Mammary epithelial cell (primary cell): ENCODE measurements at regions not wholly inside any gene's neighbourhood (a gene's known extent, or its start where the extent isn't known, plus 50 kb on each side); places are given as distances from the start of the nearest gene placed in this dataset.

Experiments used
- CTCF ChIP-seq, 2 donors: IDR thresholded peaks in 1 of 2; conservative IDR thresholded peaks in 1 of 2; 2 replicates each; pipeline ENCODE4 v1.5.1; 2011 to 2012; ENCODE audit warnings: inconsistent platforms in 2 of 2, low read length in 2 of 2, mild to moderate bottlenecking in 2 of 2, control low read depth in 1 of 2, low read depth in 1 of 2; ENCODE audit not compliant: insufficient read depth in 1 of 2; ENCODE audit errors: extremely low read depth in 1 of 2
- EZH2 ChIP-seq: IDR thresholded peaks from 2 replicates; pipeline ENCODE4 v1.6.1; 2012; ENCODE audit warnings: low read length, inconsistent platforms, borderline replicate concordance

GRCh38 chr16:17565605-17566004, 94.8 kb upstream of the XYLT1 start:
- no peak for TF ChIP-seq CTCF (conservative IDR thresholded peaks at IDR 0.05 in 1 of 2, IDR thresholded peaks at IDR 0.05 in 1 of 2; ENCODE audit: extremely low read depth in 1 of 2, insufficient read depth in 1 of 2, low read depth in 1 of 2, low read length in 2 of 2)
- TF ChIP-seq EZH2, result no peak
